ENCODE measurements at regions not wholly inside any gene's neighbourhood (a gene's known extent, or its start where the extent isn't known, plus 50 kb on each side); places are given as distances from the start of the nearest gene placed in this dataset.

DNA sequence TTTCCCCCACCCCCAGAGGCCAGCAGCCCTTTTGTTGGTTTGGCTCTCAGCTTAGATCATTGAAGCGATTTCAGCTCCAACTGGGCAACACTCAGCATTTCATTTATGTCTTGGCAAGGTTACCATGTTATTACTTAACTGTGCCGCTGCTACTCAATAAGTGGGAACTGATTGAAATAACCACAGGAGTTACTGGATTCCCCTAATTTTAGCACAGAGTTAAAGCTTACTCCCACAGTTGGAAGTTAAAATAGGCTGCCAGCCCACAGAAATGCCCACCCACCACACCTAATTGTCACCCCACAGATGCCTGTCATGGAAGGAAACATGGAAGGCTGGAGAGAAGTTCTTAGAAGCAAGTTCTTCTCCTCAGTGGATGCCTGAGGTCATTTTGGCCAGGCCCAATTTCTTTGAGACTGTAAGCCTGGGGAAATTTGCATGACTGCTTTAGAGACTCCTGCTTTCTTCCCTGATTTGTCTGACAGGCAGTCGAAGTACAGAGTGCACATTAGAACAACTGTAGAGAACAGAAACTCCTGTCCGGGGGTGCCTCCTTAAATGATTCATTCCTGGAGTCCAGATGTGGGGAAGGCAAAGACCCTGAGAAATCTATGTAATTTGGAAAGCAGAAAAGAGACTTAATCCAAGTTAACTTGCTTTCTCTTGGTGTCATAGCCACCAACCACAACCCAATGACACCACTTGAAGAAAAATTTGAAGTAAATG is 370.0 kb downstream of the ZSWIM6 start:
- TF ChIP-seq, protein P1, sequence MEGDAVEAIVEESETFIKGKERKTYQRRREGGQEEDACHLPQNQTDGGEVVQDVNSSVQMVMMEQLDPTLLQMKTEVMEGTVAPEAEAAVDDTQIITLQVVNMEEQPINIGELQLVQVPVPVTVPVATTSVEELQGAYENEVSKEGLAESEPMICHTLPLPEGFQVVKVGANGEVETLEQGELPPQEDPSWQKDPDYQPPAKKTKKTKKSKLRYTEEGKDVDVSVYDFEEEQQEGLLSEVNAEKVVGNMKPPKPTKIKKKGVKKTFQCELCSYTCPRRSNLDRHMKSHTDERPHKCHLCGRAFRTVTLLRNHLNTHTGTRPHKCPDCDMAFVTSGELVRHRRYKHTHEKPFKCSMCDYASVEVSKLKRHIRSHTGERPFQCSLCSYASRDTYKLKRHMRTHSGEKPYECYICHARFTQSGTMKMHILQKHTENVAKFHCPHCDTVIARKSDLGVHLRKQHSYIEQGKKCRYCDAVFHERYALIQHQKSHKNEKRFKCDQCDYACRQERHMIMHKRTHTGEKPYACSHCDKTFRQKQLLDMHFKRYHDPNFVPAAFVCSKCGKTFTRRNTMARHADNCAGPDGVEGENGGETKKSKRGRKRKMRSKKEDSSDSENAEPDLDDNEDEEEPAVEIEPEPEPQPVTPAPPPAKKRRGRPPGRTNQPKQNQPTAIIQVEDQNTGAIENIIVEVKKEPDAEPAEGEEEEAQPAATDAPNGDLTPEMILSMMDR (IDR thresholded peaks at IDR 0.05): no peak
- no peak for TF ChIP-seq POLR2A (IDR thresholded peaks at IDR 0.05)
